OCI-LY3 (cell line): ENCODE measurements at regions not wholly inside any gene's neighbourhood (a gene's known extent, or its start where the extent isn't known, plus 50 kb on each side); places are given as distances from the start of the nearest gene placed in this dataset.

ENCODE experiments used
- EZH2phosphoT487 ChIP-seq: fragments of 200-600 bp; shearing (Covaris generic); IDR thresholded peaks from 2 replicates; pipeline ENCODE4 v1.6.1; 2018; ENCODE audit warnings: antibody characterized with exemption, mixed run types, low read depth
- TF ChIP-seq, protein P1 (sequence below): fragments of 200-600, 300-600 bp; sonication (generic); IDR thresholded peaks from 2 replicates; pipeline ENCODE4 v1.5.1; 2014; ENCODE audit warnings: antibody characterized with exemption, low read length, low read depth

GRCh38 chrX:125202591-125203248, 117.0 kb upstream of the TEX13C start:
- TF ChIP-seq, protein P1, sequence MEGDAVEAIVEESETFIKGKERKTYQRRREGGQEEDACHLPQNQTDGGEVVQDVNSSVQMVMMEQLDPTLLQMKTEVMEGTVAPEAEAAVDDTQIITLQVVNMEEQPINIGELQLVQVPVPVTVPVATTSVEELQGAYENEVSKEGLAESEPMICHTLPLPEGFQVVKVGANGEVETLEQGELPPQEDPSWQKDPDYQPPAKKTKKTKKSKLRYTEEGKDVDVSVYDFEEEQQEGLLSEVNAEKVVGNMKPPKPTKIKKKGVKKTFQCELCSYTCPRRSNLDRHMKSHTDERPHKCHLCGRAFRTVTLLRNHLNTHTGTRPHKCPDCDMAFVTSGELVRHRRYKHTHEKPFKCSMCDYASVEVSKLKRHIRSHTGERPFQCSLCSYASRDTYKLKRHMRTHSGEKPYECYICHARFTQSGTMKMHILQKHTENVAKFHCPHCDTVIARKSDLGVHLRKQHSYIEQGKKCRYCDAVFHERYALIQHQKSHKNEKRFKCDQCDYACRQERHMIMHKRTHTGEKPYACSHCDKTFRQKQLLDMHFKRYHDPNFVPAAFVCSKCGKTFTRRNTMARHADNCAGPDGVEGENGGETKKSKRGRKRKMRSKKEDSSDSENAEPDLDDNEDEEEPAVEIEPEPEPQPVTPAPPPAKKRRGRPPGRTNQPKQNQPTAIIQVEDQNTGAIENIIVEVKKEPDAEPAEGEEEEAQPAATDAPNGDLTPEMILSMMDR, result no peak
- TF ChIP-seq EZH2phosphoT487, result no peak
